Glutamatergic neuron (in vitro differentiated cells): ENCODE measurements at regions not wholly inside any gene's neighbourhood (a gene's known extent, or its start where the extent isn't known, plus 50 kb on each side); places are given as distances from the start of the nearest gene placed in this dataset.

Source experiments
- DNase-seq: peaks from one replicate; pipeline ENCODE4 v3.0.0; 2022
- H3K27ac Mint-ChIP-seq: one replicate; pipeline ENCODE4 v1.8.0; 2020; ENCODE audit warnings: mild to moderate bottlenecking, mixed read lengths, inconsistent platforms; ENCODE audit not compliant: unreplicated experiment
- H3K27me3 Mint-ChIP-seq: one replicate; pipeline ENCODE4 v1.8.0; 2020; ENCODE audit warnings: mild to moderate bottlenecking, moderate library complexity, mixed read lengths, inconsistent platforms; ENCODE audit not compliant: unreplicated experiment
- H3K36me3 Mint-ChIP-seq: one replicate; pipeline ENCODE4 v1.8.0; 2020; ENCODE audit warnings: mild to moderate bottlenecking, mixed read lengths, inconsistent platforms; ENCODE audit not compliant: unreplicated experiment
- H3K4me1 Mint-ChIP-seq: one replicate; pipeline ENCODE4 v1.8.0; 2020; ENCODE audit warnings: mild to moderate bottlenecking, low read depth, mixed read lengths, inconsistent platforms; ENCODE audit not compliant: unreplicated experiment
- H3K4me3 Mint-ChIP-seq: one replicate; pipeline ENCODE4 v1.8.0; 2020; ENCODE audit warnings: mild to moderate bottlenecking, mixed read lengths, inconsistent platforms; ENCODE audit not compliant: unreplicated experiment
- H3K9me3 Mint-ChIP-seq: one replicate; pipeline ENCODE4 v1.8.0; 2020; ENCODE audit warnings: mild to moderate bottlenecking, moderate library complexity, mixed read lengths, inconsistent platforms; ENCODE audit not compliant: unreplicated experiment
- CTCF ChIP-seq: fragments of 200-600 bp; sonication (generic); IDR thresholded peaks from one replicate; pipeline ENCODE4 v1.5.0; 2021; ENCODE audit not compliant: partially characterized antibody, unreplicated experiment

GRCh38 chr13:34751492-34751891 lies 190.6 kb upstream of the NBEA start:
- Mint-ChIP-seq H3K9me3 (peaks cover 2% of the 10 kb centered on the region), H3K27me3 (no peaks in the 10 kb centered on the region), H3K36me3 (no peaks in the 10 kb centered on the region), H3K4me1 (peaks cover 12% of the 10 kb centered on the region), H3K27ac (no peak overlapping the region), H3K4me3 (no peak overlapping the region)
- no peak for TF ChIP-seq CTCF
- DNase-seq = no peak

- DNase-seq = no peak
- Mint-ChIP-seq H3K27ac (no peak overlapping the region), H3K27me3 (no peaks in the 10 kb centered on the region), H3K4me3 (no peak overlapping the region), H3K4me1 (peaks cover 12% of the 10 kb centered on the region), H3K36me3 (no peaks in the 10 kb centered on the region), H3K9me3 (peaks cover 2% of the 10 kb centered on the region)
- TF ChIP-seq CTCF = no peak
Measured at GRCh38 chr13:34752283-34752960, 189.6 kb upstream of the NBEA start.

- Mint-ChIP-seq H3K9me3 (no peaks in the 10 kb centered on the region), H3K4me1 (peaks cover 3% of the 10 kb centered on the region), H3K27me3 (no peaks in the 10 kb centered on the region), H3K27ac (no peak overlapping the region), H3K4me3 (no peak overlapping the region), H3K36me3 (no peaks in the 10 kb centered on the region)
- TF ChIP-seq CTCF = no peak
- no peak for DNase-seq
Measured at GRCh38 chr13:34756136-34756535, 185.9 kb upstream of the NBEA start.

GRCh38 chr13:34756572-34756971 lies 185.5 kb upstream of the NBEA start:
- Mint-ChIP-seq H3K36me3 (no peaks in the 10 kb centered on the region), H3K27me3 (no peaks in the 10 kb centered on the region), H3K9me3 (no peaks in the 10 kb centered on the region), H3K4me1 (no peaks in the 10 kb centered on the region), H3K4me3 (no peak overlapping the region), H3K27ac (no peak overlapping the region)
- DNase-seq = no peak
- TF ChIP-seq CTCF = no peak

- no peak for DNase-seq
- TF ChIP-seq CTCF = no peak
- H3K27me3 Mint-ChIP-seq = no peaks in the 10 kb centered on the region
- no peaks in the 10 kb centered on the region for H3K9me3 Mint-ChIP-seq
- H3K4me3 Mint-ChIP-seq = no peak overlapping the region
- no peaks in the 10 kb centered on the region for H3K4me1 Mint-ChIP-seq
- no peak overlapping the region for H3K27ac Mint-ChIP-seq
- no peaks in the 10 kb centered on the region for H3K36me3 Mint-ChIP-seq
Measured at GRCh38 chr13:34757441-34757840, 184.6 kb upstream of the NBEA start.
